RKO (cell line): ENCODE measurements at regions not wholly inside any gene's neighbourhood (a gene's known extent, or its start where the extent isn't known, plus 50 kb on each side); places are given as distances from the start of the nearest gene placed in this dataset.
"Not testable (repeated sequence)": the region's sequence is repeated elsewhere in the genome, so short reads cannot be mapped to it uniquely, and the experiment has no call there.

ENCODE experiments used
- DNase-seq: peaks from one replicate; pipeline ENCODE4 v3.0.0-alpha.2; 2016; ENCODE audit warnings: low spot score

GRCh38 chr11:50247309-50247874, 214.7 kb downstream of the OR4C45 start:
- no peak for DNase-seq

DNA sequence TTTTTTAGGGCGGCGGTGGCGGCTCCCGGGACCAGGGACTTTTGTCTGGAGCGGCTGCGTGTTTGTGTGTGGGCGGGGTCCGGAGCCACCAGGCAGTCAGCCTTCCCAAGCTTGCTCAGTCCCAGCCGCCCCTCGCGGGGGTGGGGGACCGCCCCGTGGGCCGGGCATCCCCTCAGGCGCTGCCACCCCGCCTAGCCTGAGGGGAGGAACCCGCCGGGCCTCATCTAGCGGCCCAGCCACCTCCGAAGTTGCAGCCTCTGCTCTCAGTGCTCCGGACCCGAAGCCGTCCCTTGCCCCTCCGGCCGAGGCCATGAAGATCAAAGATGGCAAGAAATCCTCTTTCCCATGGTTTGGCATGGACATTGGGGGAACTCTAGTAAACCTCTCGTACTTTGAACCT, 235.2 kb downstream of the OR4C45 start:
- no peak for DNase-seq

- no peak for DNase-seq
Observed at GRCh38 chr11:50275133-50275532, 242.5 kb downstream of the OR4C45 start.

GRCh38 chr11:50278756-50279155, 246.1 kb downstream of the OR4C45 start:
- no peak for DNase-seq

DNA sequence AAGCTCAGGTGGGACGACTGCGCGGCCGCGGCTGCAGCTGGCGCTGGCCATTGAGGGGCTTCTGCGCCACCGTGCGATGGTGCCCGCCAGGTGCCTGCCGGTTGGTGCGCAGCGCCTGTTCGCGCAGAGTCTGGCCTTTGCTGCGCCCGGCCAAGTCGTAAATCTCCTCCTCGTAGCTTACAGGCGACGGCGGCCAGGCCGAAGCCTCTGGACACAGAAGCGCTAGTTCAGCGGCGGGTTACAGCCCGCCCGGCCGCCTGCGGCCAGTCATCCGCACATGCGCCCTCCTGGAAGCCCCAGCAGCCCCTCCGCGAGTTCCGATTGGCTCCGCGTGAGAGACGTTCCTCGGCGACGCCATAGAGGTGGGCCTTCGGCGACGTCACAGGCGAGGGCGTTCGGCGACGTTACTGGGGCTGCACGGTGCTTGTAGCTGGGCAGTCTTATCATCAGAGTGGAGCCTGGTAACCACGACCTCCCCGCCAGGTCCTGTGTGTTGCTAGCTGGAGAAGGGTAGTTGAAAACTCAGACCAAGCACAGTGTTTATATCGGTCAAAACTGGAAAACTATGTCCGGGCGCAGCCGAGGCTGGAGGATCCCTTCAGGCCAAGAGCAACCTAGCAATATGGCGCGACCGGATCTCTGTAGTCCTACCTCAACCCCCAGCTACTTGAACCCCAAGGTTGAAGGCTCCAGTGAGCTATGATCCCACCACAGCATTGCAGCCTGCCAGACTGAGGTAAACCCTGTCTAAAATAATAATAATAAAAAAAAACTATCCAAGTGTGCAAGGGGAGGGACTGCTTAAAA, 265.7 kb downstream of the OR4C45 start:
- DNase-seq: no peak

DNA sequence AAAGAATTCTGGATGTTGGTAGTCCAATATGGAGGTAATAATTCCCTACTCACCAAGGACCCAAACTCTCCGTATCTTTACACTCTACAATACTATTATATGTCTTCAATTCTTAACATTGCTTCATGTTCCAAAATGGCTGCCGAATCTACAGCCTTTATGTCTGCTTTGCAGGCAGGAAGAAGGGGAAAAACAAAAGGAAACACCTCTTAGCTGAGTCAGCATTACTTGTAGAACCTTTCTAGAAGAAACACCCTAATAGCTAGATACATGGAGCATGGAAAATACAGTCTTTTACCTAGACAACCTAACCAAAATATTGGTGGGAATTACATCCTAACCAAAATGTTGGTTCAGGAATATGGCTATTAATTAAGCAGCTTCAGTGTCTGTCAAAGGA, 298.0 kb downstream of the OR4C45 start:
- DNase-seq: not testable (repeated sequence)

DNA sequence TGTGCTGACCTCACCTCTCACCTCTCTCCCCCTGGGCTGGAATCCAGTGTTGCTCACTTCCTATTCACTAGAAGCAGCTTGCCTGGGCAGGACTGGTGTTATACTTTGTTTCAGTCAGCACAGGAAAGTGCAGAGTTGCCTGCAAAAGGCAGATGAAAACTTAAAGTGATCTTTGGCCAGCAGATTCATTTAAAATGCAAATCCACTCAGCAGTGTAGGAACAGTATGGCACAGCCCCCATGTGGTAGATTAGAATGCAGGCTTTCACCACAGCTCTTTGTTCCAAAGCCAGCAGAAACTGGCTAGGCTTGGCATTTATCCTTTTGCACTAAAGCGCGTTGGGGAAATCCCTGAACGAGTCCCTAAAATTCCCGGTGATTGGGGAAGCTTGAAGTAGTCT, 301.2 kb downstream of the OR4C45 start:
- no peak for DNase-seq

DNA sequence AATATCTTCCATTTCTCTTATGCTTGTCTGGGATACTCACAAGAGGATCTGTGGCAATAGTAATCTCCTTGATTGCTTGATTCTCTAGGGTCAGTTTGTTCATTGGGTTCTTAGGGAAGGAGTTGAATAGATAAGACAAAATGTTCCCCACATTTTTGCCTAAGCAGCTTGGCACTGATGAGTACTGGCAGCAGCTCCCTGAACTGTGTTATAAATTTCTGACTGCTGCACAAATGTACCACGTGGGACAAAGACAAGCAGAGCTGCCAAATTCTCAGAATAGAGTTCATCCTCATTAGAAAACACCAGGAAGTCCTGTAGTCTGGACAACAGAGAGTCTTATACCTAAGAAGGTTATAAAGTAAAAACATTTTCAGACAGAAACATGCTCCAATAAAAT, 304.8 kb downstream of the OR4C45 start:
- not testable (repeated sequence) for DNase-seq

DNA sequence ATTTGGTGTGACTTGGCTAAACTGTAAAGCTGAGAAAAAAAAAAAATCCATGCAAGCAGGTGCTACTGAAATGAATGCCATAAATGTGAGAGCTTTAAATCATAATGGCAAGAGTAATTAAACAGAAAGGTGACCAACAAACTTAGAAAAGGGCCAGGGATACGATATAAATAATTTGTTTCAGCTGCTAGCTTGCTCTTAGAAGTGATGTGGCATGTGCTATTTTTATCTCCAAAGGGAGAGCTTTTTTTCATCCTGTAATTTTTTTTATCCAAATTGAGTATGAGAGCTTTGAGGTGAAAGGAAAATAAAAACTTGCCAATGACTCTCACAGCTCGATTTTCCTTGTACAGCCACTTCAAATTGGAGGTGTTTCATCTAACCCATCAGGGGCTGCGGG, 315.3 kb downstream of the OR4C45 start:
- not testable (repeated sequence) for DNase-seq

DNA sequence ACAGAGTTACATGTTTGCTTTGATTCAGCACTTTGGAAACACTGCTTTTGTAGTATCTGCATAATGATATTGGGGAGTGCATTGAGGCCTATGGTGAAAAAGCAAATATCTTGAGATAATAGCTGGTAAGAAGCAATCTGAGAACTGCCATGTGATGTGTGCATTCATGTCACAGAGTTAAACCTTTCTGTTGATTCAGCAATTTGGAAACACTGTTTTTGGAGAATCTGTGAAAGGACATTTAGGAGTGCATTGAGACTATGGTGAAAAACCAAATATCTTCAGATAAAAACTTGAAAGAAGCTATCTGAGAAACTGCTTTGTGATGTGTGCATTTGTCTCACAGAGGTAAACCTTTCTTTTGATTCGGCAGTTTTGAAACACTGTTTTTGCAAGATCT, 346.8 kb downstream of the OR4C45 start:
- no peak for DNase-seq

DNA sequence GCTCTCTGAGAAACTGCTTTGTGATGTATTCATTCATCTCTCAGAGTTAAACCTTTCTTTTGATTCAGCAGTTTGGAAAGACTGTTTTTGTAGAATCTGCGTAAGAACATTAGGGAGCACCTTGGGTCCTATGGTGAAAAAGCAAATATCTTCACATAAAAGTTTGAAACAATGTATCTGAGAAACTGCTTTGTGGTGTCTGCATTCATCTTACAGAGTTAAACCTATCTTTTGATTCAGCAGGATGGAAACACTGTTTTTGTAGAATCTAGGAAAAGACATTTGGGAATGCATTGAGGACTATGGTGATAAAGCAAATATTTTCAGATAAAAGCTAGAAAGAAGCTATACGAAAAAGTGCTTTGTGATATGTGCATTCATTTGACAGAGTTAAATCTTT, 361.3 kb downstream of the OR4C45 start:
- no peak for DNase-seq

DNA sequence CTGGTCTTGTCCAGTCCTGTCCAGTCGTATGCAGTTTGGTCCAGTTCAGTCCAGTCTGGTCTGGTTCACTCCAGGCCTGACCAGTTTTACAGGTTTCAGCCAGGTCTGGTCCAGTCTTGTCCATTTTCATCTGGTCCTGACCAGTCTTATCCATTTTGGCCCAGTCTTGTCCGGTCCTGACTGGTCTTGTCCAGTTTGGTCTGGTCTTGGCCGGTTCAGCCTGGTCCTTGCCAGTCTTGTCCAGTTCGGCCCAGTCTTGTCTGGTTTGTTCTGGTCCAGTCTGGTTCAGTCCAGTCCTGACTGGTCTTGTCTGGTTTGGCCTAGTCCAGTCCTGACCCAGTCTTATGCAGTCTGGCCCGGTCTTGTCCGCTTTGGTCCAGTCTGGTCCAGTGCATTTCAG, 380.2 kb downstream of the OR4C45 start:
- DNase-seq: no peak

- no peak for DNase-seq
Observed at GRCh38 chr11:50423208-50423607, 390.5 kb downstream of the OR4C45 start.
